Medulla oblongata (tissue), 1 donor: ENCODE measurements at regions not wholly inside any gene's neighbourhood (a gene's known extent, or its start where the extent isn't known, plus 50 kb on each side); places are given as distances from the start of the nearest gene placed in this dataset.

Experiments used
- DNase-seq: peaks from one replicate; pipeline ENCODE4 v3.0.0-alpha.2; 2015; ENCODE audit errors: extremely low spot score

DNA sequence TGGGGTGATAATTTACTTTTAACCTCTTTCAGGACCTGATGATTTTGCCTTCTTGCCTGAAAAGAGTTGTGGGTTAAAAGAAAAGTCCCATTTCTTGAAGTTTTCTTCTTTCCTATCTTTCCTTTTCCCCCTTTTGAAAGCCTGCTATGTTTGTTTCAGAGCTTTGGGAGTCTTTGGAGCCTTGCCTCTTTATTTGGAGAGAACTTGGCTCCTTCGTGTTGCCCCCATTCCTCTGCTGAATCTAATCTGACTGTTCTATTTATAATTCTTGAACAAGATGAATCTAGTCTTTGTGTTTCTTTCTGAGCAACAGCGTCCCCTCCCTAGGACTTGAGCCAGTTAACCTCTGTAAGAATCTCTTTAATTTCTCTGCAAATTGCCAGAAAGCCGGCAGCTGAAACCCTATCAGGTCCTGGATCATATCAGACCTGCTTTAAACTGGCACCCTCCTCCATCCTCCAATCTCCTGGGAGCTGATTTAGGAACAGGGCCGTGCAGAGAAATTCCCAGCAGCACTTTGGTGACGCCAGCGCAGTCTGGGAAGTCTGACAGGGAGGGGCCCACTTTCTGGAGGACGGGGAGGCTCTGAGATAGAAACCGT, 289.1 kb upstream of the SORL1-AS1 start:
- DNase-seq = peak; percentile 77

DNA sequence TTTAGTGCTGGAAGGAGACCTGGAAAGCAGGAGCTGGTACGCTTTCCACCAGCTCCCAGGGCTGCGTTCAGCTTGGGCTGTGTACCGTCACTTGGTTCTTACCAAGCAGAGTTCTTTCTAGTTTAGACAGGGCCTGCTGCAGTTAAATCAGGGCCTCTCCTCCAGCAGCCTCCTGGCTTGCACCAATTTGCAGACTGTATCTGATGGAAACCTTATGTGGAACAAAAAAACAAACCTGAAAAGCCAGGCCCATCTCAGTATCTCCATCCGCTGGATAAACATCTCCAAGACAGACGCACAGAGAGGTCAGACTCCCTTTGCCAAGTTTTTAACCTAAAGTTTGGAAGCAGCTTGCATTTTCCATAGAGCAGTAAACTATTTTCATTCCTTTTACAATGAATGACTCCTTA, 288.6 kb upstream of the SORL1-AS1 start:
- no peak for DNase-seq

DNA sequence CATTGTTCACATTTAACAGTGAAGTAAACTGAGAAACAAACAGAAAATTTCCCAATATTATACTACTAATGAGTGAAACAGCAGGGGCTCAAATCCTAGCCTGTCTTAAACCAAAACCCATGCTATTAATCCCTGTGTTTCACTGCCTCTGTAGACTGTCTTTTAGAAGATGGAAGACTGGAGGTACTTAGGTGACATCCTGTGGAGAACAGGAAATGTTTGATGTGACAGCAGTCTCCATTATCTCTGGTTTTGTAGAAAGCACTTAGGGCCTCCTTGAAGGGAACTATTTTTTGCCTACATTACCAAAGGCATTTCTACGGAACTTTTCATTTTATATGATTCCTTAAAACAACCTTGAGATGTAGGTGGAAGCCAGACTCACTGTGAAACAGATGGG, 288.1 kb upstream of the SORL1-AS1 start:
- no peak for DNase-seq

DNA sequence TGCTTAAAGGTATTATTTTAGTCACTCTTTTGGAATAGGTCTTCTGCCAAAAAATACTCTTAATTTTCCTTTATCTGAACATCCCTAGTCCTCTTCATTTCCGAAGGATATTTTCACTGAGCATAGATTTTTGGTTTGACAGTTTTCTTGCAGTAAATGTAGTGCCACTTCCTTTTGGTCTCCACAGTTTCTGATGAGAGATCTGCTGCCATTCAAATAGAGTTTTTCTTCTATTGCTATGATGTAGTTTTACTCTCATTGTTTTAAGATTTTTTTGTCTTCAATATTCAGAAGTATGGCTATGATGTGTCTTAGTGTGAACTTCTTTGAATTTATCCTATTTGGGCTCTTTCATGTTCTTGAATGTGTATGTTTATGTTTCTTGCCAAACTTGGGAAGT, 281.1 kb upstream of the SORL1-AS1 start:
- DNase-seq = no peak

DNA sequence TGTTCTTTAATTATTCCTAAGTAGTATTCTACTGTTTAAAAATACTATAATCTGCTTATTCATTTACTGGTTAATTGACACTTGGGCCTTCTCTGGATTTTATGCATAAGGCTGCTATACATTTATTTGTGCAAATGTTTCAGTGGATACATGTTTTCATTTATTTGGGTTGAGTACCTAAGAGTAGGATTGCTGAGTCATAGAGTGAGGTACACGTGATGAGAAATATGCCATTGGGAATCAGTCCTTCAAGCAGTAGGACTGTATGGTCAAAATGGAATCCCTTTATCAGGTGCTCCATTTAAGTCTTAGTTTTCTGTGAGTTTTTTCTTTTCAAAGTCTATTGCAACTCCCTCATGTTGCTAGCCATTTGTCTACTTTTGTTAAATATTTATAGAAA, 275.2 kb upstream of the SORL1-AS1 start:
- DNase-seq = no peak

DNA sequence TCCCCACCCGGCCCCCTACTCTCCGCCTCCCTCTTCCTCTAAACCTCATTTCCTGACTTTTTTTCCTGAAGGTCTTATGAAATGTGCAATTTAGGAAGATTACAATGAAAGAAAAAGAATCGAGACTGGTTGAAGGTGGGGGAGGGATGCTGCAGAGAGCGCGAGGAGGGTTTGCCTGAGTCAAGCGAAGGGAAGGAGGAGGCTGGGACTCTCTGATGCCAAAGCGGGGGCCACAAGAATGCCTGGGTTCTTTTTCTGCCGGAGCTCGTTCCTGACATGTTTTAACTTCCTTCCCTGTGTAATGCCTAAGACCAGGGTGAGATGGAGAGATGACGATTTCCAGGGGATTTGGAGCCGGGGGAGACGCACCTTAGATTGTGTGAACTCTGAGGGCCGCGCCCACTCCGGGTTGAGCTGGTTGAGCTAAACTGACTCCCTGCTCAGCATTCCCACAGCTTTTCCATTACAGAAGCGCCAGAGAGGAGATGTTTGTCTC, 270.5 kb upstream of the SORL1-AS1 start:
- DNase-seq = peak; percentile 76

DNA sequence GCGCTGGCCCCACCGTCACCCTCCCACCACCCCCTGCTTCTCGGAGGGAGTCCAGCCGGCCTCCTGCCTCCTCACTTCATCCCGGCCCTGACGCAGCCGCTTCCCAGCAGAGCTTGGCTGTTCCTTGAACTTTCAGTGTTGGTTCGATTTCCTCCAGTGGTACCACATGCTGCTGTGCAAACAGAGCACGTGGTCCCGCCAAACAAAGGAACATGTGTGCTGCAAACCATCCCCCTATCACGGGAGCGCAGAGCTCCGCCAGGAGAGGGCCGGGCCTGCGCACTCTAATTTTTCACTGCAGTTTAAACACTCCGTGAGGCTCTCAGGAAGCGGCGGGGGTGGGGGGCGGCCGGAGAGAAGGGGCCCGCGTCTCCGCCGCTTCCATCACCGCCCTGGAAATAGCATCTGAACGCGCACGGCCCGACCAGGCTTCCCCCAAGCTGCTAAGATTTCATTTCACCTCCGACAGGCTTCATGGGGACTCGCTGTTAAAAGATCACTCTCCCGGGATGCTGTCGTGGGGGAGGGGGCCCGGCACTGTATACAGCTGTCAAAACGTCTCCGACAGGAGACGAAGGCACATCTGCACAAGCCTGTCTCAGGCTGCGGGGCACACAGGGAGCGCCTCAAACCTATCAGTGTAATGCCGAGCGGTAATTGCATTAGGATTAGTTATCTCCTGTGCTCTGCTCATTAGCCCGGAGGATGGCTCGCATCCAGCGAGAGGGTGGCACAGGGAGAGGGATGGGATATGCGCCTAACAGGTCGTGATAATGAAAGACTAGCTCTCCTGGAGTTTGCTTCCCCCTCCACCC, 269.9 kb upstream of the SORL1-AS1 start:
- DNase-seq = peak; percentile 98

DNA sequence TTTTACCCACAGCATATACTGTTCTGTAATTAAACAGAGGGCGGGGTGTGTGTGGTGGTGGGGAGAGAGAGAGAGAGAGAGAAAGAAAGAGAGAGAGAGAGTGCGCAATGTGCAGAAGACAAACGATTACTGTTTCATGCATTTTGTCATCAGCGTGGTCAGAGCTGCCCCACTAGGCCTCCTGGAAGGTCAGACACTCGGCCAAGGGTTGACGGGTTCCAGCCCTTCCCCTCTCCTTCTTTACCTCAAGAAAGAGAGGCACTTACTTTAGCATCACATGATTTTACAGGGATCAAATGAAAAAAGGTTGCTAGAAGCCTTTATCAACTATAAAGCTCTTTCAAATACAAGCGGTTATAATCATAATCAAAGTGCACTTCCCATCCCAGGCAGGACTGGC, 269.2 kb upstream of the SORL1-AS1 start:
- peak; percentile 84 for DNase-seq

DNA sequence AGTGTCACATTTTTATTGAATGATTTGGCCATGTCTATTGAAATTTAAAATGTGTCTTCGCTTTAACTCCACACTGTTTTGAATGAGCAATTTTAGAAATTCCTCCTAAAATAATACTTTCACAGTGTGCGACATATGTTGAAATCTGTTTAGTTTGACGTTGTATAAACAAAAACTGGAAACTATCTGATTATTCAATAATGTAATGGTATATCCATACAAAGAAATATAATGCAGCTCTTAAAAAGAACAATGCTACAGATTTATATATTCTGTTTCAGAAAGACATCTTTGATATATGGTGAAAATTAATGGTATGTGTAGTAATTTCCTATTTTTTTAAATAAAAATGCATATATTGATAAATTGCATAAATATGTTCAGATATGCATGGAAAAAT, 268.7 kb upstream of the SORL1-AS1 start:
- DNase-seq = no peak

DNA sequence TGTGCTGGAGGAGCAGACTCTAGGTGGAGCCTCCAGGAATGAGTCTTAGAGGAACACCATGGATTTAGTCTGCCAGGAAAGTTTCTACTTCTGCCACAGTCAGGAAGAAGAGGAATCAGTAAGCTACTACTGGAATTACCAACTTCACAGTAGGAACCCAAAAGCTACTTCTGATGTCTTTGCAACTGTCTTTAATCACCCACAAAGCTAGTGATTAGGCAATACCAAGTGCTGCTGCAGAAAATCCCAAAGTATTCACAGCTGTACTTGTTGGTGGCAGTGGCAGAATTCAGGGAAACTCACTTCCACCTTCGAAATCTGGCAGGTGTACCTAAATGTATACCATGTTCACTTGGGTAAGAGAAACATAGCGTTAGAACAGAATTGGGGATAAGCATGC, 264.5 kb upstream of the SORL1-AS1 start:
- no peak for DNase-seq

DNA sequence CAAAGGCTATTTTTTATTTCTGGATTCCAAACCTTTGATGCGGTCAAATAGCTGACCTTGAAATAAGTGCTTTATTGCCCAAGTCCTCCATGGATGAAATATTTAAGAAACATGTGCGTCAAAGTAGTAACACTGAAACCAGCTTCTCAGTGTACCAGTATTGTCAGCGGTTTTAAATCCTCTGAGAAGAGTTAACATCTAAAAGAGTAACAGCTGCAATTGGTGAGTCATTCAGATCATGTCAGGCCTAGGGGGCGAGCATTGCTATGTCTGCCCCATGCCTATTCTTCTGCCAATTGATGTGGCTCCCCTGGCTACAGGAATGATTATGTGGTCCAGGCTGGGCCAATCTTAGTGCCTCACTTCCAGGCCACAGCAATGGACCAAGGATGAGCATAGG, 263.3 kb upstream of the SORL1-AS1 start:
- DNase-seq = no peak

DNA sequence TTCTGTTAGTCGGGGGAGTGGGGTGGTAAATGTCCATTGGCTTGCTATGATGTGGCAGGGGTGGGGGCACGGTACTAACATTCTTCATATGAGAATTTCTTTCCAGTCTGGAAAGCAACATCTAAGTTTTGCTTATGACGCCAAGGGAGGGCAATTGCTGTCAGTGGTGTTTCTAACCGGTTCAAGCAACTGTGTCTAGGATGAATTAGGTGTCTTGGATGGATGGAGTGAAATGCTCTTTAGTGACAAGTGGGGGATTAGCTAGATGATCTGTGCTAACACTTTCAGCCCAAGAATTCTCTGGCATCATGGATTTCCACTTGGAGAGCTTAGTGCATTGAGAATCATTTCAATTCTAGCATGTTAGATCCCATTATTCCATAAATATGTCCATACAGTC, 262.6 kb upstream of the SORL1-AS1 start:
- no peak for DNase-seq

DNA sequence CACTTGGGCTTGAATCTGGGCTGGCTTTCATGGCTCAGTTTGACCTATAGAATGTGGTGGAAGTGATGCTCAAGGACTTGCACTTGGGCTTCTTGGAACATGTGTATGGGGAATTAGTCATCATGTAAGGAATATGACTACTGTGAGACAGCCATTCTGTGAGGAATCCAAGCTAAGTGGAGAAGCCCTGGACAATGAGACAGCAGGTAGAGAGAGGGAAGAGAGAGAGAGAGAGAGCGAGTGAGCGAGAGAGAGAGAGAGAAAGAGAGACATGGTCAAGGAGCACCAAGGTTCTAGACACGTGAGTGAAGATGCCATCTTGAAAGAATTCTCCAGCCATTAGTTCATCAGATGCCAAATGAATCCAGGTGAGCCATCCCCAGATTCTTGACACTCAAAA, 261.6 kb upstream of the SORL1-AS1 start:
- no peak for DNase-seq

DNA sequence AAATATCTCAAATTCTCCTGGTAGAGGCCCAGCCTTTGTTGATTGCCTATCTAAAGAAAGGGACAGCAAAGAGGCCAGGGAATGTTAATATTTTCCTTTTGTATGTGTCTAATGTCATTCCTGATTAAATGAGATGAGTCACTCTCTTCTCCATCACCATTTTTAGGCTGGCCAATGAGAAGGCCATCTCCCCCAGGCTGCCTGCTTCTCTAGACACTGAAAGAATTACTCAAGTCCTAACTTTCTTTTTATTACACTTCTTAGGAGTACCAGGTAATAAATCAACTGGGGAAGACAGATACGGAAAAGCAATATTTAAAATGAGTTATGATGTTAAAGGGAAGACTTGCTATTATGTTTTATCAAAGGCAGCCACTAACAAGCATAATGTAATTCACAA, 259.2 kb upstream of the SORL1-AS1 start:
- no peak for DNase-seq

DNA sequence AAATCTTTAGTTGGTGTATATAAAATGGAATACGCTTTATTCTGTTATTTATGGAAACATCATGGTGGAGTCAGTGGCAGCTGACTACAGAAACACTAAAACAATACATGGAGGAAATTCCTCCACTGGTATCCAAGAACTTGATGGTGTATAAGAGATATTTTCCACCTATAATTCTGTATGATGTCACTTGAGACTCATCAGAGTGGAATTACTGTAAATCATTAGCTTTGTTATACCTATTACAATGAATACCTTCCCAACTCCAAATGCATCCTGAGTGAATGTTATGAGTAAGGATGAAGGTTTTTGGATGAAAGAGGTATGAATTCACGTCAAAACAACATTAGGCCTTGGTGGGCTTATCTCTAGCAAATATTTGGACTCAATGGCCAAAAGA, 258.5 kb upstream of the SORL1-AS1 start:
- no peak for DNase-seq

DNA sequence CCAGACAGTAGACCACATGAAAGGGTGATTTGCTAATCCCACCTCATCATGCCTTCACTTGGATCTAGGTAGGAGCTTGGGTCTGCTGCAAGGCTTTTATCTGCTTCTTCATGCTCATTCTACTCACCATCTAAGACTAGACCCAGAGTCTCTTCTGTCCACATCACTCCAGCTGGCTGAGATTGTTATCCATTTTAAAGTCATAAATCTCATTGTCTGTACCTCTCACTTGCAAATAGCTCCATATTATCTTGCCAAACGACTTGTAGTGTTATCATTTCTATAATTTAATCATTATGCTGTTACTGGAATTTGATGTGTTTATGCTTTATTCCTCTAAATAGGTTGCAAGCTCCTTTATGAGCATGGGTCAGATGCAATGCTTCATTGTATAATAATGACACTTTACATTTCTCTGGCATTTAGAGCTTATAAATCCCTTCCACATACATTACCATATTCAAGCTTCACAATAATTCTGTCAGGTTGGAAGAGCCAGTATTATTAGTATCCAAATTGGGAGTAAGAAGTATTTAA, 254.2 kb upstream of the SORL1-AS1 start:
- DNase-seq = no peak

DNA sequence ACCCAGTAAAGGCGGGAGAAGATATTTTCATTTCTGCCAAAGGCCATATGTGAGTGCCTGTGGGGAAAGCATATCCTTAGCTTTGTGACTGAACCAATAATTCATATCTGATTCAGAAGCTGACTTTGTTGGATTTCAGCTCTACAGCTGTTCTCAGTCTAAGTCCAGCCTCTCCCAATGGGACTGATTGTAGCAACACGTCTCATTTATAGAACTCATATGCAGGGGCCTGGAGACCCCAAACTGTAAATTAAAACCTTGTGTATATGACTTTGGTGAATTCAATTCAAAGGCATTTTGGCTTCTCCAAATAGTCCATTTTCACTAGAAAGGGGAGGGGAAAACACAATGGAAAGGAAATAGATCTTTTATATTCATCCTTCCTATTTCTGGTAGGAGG, 250.4 kb upstream of the SORL1-AS1 start:
- DNase-seq = no peak

DNA sequence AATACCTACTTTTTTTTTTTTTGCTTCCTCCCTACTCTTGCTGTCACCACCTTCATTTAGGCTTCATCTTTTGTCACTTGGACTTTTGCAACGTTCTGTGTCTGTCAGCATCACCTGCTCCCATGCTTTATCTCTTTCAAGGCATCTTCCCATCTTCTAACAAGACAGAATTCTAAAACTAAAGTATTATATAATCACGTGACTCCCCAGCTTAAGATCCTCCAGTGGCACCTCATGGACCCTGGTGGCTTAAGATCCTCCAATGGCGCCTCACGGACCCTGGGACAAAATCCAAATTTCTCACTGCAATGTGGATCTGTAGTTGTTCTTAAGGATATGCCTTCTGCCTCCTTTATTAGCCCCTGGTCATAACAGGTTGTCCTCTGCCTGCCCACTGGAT, 248.2 kb upstream of the SORL1-AS1 start:
- DNase-seq = no peak

DNA sequence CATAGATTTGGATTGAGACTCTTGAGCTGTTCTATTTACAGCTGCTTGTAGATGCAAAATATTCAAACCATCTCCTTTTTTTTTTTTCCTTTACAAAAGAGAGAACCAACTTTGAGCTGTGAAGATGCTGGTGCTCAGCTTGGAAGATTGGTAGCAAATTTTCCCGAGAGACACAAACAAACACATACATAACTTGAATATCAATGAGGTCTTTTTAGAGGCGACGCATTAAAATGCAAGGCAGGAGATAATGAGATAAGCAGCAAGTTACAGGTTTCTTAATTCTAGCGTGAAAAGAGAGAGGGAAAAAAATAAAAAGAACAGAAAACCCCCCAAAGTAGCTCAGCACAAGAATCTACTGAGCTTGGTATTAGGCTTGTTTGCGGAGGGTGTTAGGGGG, 247.0 kb upstream of the SORL1-AS1 start:
- peak; percentile 65 for DNase-seq

DNA sequence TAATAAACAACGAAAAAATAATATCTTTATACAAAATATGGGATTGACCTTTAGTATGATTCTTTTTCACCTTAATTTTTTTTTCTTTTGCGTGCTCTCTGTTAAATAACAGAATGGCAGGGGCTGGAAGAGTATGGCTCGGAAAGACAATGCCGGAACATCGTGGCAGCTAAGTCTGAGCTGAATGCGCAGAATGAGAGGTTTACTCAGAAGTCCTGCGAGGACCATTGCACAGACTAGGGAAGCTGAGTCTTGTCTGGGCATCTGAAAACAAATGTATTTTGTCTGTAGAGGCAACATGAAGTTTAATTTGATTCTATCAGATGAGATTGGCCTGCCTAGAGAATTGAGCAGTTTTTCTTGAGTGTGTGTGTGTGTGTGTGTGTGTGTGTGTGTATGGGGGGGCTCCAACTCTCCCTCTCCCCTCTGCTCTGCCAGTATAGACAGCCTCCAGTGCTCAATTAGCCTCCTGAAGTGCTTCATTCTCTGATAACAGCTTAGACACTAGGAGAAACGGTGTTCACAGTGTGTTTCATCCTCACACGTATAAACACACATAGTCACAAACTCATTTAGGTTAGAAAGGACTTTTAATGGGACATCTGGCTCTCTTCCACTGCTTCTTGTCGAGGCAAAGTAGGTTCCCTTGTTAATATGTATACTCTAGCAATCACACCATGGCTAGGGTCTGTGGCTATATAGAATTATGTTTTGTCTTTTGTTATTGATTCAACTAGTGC, 244.3 kb upstream of the SORL1-AS1 start:
- DNase-seq = peak; percentile 23

DNA sequence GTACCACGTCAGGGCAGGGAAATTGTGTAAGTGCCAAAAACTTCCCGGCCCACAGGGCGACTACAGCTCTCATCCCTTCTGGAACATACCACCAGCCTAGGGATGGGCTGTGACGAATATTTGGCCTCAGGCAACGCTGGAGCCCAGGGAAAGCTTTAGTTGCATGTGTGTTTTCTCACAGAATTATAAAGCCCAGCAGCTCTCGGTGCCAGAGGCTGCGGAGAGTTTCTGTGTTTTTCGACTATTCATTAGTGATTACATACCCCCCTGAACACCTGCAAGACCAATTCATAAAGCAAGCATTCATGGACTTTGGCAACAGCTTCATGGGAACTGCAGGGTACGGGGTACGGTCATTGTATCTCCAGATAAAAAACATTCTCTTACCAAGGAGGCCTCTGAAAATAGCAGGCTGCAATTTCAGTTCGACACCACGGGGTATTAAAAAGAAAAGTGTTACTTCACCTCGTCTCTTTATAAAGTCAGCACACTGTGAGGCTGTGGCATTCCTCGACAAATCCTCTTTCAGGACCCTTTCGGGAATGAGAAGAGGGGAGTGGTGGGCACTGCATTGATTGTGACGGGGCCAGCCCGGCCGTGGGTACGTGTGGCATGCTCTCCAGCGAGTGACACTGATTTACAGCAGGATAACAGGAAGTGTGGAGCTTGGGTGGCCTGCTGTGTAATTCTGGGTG, 243.6 kb upstream of the SORL1-AS1 start:
- peak; percentile 74 for DNase-seq

DNA sequence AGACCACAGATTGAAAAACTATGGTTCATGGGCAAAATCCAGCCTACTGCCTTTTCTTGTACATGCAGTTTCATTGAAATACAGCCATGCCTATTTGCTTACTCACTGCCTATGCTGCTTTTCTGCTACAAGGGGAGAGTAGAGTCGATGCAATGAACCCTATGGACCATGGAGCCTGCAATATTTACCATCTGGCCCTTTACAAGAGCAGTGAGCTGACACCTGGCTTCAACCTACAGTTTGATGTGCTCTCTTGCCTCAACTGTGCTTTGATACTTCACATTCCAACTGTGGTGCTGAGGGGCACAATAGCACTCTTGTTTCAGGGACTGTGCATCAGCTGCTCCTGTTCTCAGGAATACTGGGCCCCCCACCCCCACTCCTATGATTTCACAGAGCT, 239.5 kb upstream of the SORL1-AS1 start:
- DNase-seq = no peak
